H9 (cell line): ENCODE measurements at regions not wholly inside any gene's neighbourhood (a gene's known extent, or its start where the extent isn't known, plus 50 kb on each side); places are given as distances from the start of the nearest gene placed in this dataset.
"Not testable (repeated sequence)": the region's sequence is repeated elsewhere in the genome, so short reads cannot be mapped to it uniquely, and the experiment has no call there.

Experiments used
- DNase-seq: peaks from one replicate; pipeline ENCODE4 v3.0.0-alpha.2; 2017
- H2AFZ ChIP-seq: one replicate; pipeline ENCODE4 v1.6.1; 2013; ENCODE audit warnings: mild to moderate bottlenecking, low read length, control low read depth, moderate library complexity
- H2AK5ac ChIP-seq: 2 replicates; pipeline ENCODE4 v1.6.1; 2013; ENCODE audit warnings: low read length, control low read depth, mixed read lengths; ENCODE audit not compliant: insufficient read length
- H2BK120ac ChIP-seq: one replicate; pipeline ENCODE4 v1.6.1; 2013; ENCODE audit warnings: low read depth, mild to moderate bottlenecking, low read length, control low read depth, inconsistent platforms; ENCODE audit not compliant: poor library complexity, severe bottlenecking
- H2BK12ac ChIP-seq: 2 replicates; pipeline ENCODE4 v1.6.1; 2013; ENCODE audit warnings: low read length, control low read depth, mixed read lengths, low read depth; ENCODE audit not compliant: insufficient read length
- H2BK15ac ChIP-seq: 2 replicates; pipeline ENCODE4 v1.6.1; 2013; ENCODE audit warnings: low read depth, low read length, control low read depth
- H2BK20ac ChIP-seq: one replicate; pipeline ENCODE4 v1.6.1; 2013; ENCODE audit warnings: low read depth, mild to moderate bottlenecking, low read length, control low read depth, inconsistent platforms; ENCODE audit not compliant: poor library complexity, severe bottlenecking
- H2BK5ac ChIP-seq: 2 replicates; pipeline ENCODE4 v1.6.1; 2013; ENCODE audit warnings: low read length, control low read depth, mixed read lengths; ENCODE audit not compliant: insufficient read length
- H3K14ac ChIP-seq: 2 replicates; pipeline ENCODE4 v1.6.1; 2013; ENCODE audit warnings: low read length, control low read depth; ENCODE audit not compliant: insufficient read depth
- H3K18ac ChIP-seq: 2 replicates; pipeline ENCODE4 v1.6.1; 2013; ENCODE audit warnings: low read depth, mild to moderate bottlenecking, mixed read lengths, low read length, control low read depth; ENCODE audit not compliant: insufficient read length
- H3K23ac ChIP-seq: 2 replicates; pipeline ENCODE4 v1.6.1; 2013; ENCODE audit warnings: low read length, control low read depth, mixed read lengths, low read depth; ENCODE audit not compliant: insufficient read length
- H3K23me2 ChIP-seq: 2 replicates; pipeline ENCODE4 v1.6.1; 2013; ENCODE audit warnings: low read depth, mild to moderate bottlenecking, mixed read lengths, low read length, control low read depth; ENCODE audit not compliant: insufficient read length, poor library complexity, severe bottlenecking
- H3K27ac ChIP-seq: 2 replicates; pipeline ENCODE4 v1.5.1; 2013; ENCODE audit warnings: low read length, control low read depth, mixed read lengths, low read depth; ENCODE audit not compliant: insufficient read length
- H3K27me3 ChIP-seq: 2 replicates; pipeline ENCODE4 v1.6.1; 2013; ENCODE audit warnings: low read length, control low read depth, inconsistent platforms; ENCODE audit not compliant: insufficient read depth
- H3K4ac ChIP-seq: 2 replicates; pipeline ENCODE4 v1.6.1; 2013; ENCODE audit warnings: low read depth, mild to moderate bottlenecking, control low read depth, inconsistent platforms, low read length, moderate library complexity
- H3K4me1 ChIP-seq: 2 replicates; pipeline ENCODE4 v1.6.1; 2013; ENCODE audit warnings: low read length, control low read depth, inconsistent platforms; ENCODE audit not compliant: insufficient read depth
- H3K4me2 ChIP-seq: 2 replicates; pipeline ENCODE4 v1.6.1; 2013; ENCODE audit warnings: low read length, control low read depth, mixed read lengths; ENCODE audit not compliant: insufficient read length, insufficient read depth
- H3K56ac ChIP-seq: 2 replicates; pipeline ENCODE4 v1.6.1; 2013; ENCODE audit warnings: low read depth, mild to moderate bottlenecking, mixed read lengths, low read length, control low read depth; ENCODE audit not compliant: insufficient read length
- H3K79me1 ChIP-seq: 2 replicates; pipeline ENCODE4 v1.6.1; 2013; ENCODE audit warnings: low read depth, mild to moderate bottlenecking, moderate library complexity, low read length, control low read depth, inconsistent platforms; ENCODE audit not compliant: insufficient read depth, poor library complexity, severe bottlenecking
- H3K79me2 ChIP-seq: 2 replicates; pipeline ENCODE4 v1.6.1; 2013; ENCODE audit warnings: low read length, control low read depth, inconsistent platforms; ENCODE audit not compliant: insufficient read depth
- H3K9ac ChIP-seq: 2 replicates; pipeline ENCODE4 v1.6.1; 2013; ENCODE audit warnings: low read length, control low read depth, mixed read lengths; ENCODE audit not compliant: insufficient read length; ENCODE audit errors: extremely low read depth
- H3K9me3 ChIP-seq: one replicate; pipeline ENCODE4 v1.6.1; 2013; ENCODE audit warnings: low read depth, low read length, inconsistent platforms; ENCODE audit not compliant: control insufficient read depth
- H3T11ph ChIP-seq: one replicate; pipeline ENCODE4 v1.6.1; 2013; ENCODE audit warnings: mild to moderate bottlenecking, low read length, control low read depth, inconsistent platforms
- H4K20me1 ChIP-seq: one replicate; pipeline ENCODE4 v1.6.1; 2013; ENCODE audit not compliant: control insufficient read depth, insufficient read length, insufficient read depth
- H4K5ac ChIP-seq: 2 replicates; pipeline ENCODE4 v1.6.1; 2013; ENCODE audit warnings: low read depth, mild to moderate bottlenecking, mixed read lengths, low read length, control low read depth; ENCODE audit not compliant: insufficient read length
- H4K8ac ChIP-seq: replicated peaks from 2 replicates; pipeline ENCODE4 v1.6.1; 2013; ENCODE audit warnings: low read length, control low read depth, mixed read lengths, low read depth; ENCODE audit not compliant: insufficient read length
- H4K91ac ChIP-seq: 2 replicates; pipeline ENCODE4 v1.6.1; 2013; ENCODE audit warnings: low read depth, mild to moderate bottlenecking, moderate library complexity, mixed read lengths, low read length, control low read depth; ENCODE audit not compliant: insufficient read length
- H3K27ac Mint-ChIP-seq, 3 experiments: 2 replicates in 2 of 3; 3 replicates in 1 of 3; pipeline ENCODE4 v1.8.0; 2020 to 2021; ENCODE audit warnings: mixed read lengths in 3 of 3, mild to moderate bottlenecking in 1 of 3, moderate library complexity in 1 of 3
- H3K27me3 Mint-ChIP-seq: 2 replicates; pipeline ENCODE4 v1.8.0; 2021; ENCODE audit warnings: low read depth, mild to moderate bottlenecking, moderate library complexity, mixed read lengths
- H3K36me3 Mint-ChIP-seq, 3 experiments: 2 replicates in 2 of 3; 3 replicates in 1 of 3; pipeline ENCODE4 v1.8.0; 2020 to 2021; ENCODE audit warnings: low read depth in 3 of 3, mixed read lengths in 3 of 3; ENCODE audit not compliant: insufficient read depth in 1 of 3
- H3K4me1 Mint-ChIP-seq, 2 experiments: 2 replicates each; pipeline ENCODE4 v1.8.0; 2020; ENCODE audit warnings: mixed read lengths in 2 of 2
- H3K4me3 Mint-ChIP-seq, 2 experiments: 2 replicates in 1 of 2; 3 replicates in 1 of 2; pipeline ENCODE4 v1.8.0; 2020 to 2021; ENCODE audit warnings: mild to moderate bottlenecking in 2 of 2, mixed read lengths in 2 of 2, moderate library complexity in 1 of 2
- H3K9me3 Mint-ChIP-seq, 2 experiments: 2 replicates in 1 of 2; 3 replicates in 1 of 2; pipeline ENCODE4 v1.8.0; 2020; ENCODE audit warnings: mild to moderate bottlenecking in 2 of 2, mixed read lengths in 2 of 2, moderate library complexity in 1 of 2
- WGBS: extraction: QIAGEN DNeasy Blood & Tissue Kit; methylation state at CpG from one replicate; pipeline ENCODE4 v1.1.7; 2013; ENCODE audit warnings: missing lambda C conversion rate, low lambda C conversion rate, mixed read lengths; ENCODE audit not compliant: insufficient read length; ENCODE audit errors: extremely low coverage; 5-methylcytosine and 5-hydroxymethylcytosine counted together
- TF ChIP-seq, protein P1 (sequence below): fragments of 200-600 bp; sonication (generic); conservative IDR thresholded peaks from 3 replicates; pipeline ENCODE4 v1.8.0; 2021; ENCODE audit warnings: antibody characterized with exemption, mild to moderate bottlenecking

DNA sequence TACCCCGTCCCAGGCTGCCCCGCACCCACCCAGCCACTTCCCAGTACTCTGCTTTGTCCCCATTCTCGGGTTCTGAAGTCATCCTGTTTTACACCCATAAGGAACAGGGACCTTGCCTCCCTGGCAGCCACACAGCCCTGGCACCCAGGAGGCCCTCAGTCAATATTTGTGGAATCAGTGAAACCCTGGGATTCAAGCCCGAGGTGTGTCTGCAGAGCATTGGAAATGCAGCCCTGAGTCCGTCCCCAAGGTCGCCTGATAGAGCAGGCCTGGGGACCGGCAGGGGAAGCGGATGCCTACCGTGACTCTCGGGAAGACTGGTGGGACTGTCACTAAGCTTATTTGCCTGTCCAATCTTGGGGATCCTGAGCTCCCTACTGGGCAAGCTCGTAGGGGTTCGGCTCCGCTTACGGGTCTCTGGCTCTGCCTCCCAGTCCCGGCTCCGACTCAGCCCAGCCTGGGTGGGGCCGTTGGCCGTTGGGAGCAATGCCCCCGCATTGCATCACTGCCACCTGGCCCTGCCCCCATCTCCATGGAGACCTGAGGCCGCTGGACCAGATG is 64.4 kb upstream of the TAMM41 start:
- no peak overlapping the region for H3K18ac ChIP-seq
- no peak overlapping the region for H3K23ac ChIP-seq
- no peak overlapping the region for H2AFZ ChIP-seq
- H4K20me1 ChIP-seq: no peaks in the 10 kb centered on the region
- WGBS: no CpG with 5 or more reads among the region's 20 CpGs
- H4K5ac ChIP-seq: no peak overlapping the region
- H4K8ac ChIP-seq: no peak overlapping the region
- no peak overlapping the region for H2BK20ac ChIP-seq
- H3K14ac ChIP-seq: no peak overlapping the region
- H3K4me1 ChIP-seq: no peaks in the 10 kb centered on the region
- H3K27ac Mint-ChIP-seq: no peak overlapping the region
- no peaks in the 10 kb centered on the region for H3K36me3 Mint-ChIP-seq
- no peaks in the 10 kb centered on the region for H3K9me3 ChIP-seq
- no peak overlapping the region for H2BK5ac ChIP-seq
- H3K27ac ChIP-seq: no peak overlapping the region
- no peak overlapping the region for H3K4me2 ChIP-seq
- no peaks in the 10 kb centered on the region for H3K79me1 ChIP-seq
- H4K91ac ChIP-seq: no peak overlapping the region
- H2BK15ac ChIP-seq: no peak overlapping the region
- H3K27me3 ChIP-seq: no peaks in the 10 kb centered on the region
- H2AK5ac ChIP-seq: no peak overlapping the region
- no peak overlapping the region for H3K4ac ChIP-seq
- H3K79me2 ChIP-seq: no peaks in the 10 kb centered on the region
- H2BK120ac ChIP-seq: no peak overlapping the region
- H3K27me3 Mint-ChIP-seq: peaks cover 8% of the 10 kb centered on the region
- H2BK12ac ChIP-seq: no peak overlapping the region
- H3K23me2 ChIP-seq: no peaks in the 10 kb centered on the region
- no peak overlapping the region for H3K56ac ChIP-seq
- H3K9me3 Mint-ChIP-seq: no peaks in the 10 kb centered on the region
- DNase-seq: peak; percentile 10
- peaks cover 0 to 3% of the 10 kb centered on the region in 2 experiments; a peak in 2 of 4 replicates for H3K4me1 Mint-ChIP-seq
- no peak overlapping the region for H3K4me3 Mint-ChIP-seq
- TF ChIP-seq, protein P1, sequence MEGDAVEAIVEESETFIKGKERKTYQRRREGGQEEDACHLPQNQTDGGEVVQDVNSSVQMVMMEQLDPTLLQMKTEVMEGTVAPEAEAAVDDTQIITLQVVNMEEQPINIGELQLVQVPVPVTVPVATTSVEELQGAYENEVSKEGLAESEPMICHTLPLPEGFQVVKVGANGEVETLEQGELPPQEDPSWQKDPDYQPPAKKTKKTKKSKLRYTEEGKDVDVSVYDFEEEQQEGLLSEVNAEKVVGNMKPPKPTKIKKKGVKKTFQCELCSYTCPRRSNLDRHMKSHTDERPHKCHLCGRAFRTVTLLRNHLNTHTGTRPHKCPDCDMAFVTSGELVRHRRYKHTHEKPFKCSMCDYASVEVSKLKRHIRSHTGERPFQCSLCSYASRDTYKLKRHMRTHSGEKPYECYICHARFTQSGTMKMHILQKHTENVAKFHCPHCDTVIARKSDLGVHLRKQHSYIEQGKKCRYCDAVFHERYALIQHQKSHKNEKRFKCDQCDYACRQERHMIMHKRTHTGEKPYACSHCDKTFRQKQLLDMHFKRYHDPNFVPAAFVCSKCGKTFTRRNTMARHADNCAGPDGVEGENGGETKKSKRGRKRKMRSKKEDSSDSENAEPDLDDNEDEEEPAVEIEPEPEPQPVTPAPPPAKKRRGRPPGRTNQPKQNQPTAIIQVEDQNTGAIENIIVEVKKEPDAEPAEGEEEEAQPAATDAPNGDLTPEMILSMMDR: no peak
- H3K9ac ChIP-seq: no peak overlapping the region
- H3T11ph ChIP-seq: no peak overlapping the region

DNA sequence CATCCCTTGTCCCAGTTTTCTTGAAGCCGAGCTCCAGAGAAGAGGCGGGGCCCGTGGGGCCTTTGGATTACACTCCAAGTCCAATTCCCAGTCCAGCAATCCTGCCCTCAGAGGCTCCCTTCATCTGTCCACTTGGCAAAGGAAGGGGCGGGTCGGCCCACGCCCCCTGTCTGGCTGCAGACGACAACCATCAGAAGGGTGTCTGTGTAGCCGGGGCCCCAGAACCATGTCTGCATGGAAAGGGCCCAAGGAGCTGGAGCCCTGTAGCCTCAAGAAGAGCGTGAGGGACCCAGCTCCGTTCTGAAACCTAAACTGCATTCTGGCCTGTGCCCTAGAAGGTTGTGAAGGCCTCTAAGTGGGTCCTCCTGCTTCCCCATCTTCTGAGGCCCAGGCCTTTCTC is 65.2 kb upstream of the TAMM41 start:
- H3K4me3 Mint-ChIP-seq, H2BK12ac ChIP-seq, H3K4me1 Mint-ChIP-seq, H2AFZ ChIP-seq, H3K27ac ChIP-seq, H3K23me2 ChIP-seq, H3K9me3 ChIP-seq, H3K14ac ChIP-seq, H3K18ac ChIP-seq, H3K79me2 ChIP-seq, H3K79me1 ChIP-seq, H3K4me1 ChIP-seq, H3K23ac ChIP-seq, H4K8ac ChIP-seq, H2BK20ac ChIP-seq, H4K20me1 ChIP-seq, H4K5ac ChIP-seq, H3K9ac ChIP-seq, H3T11ph ChIP-seq, H3K4ac ChIP-seq, H3K9me3 Mint-ChIP-seq, H3K4me2 ChIP-seq, H3K27ac Mint-ChIP-seq, H2BK15ac ChIP-seq, H2AK5ac ChIP-seq, H3K36me3 Mint-ChIP-seq, H2BK5ac ChIP-seq, H3K27me3 Mint-ChIP-seq, H4K91ac ChIP-seq, H3K27me3 ChIP-seq, H2BK120ac ChIP-seq, H3K56ac ChIP-seq: not testable (repeated sequence)
- WGBS: no CpG with 5 or more reads among the region's 10 CpGs
- DNase-seq: peak; percentile 18
